Stomach (tissue), 4 donors: ENCODE measurements at regions not wholly inside any gene's neighbourhood (a gene's known extent, or its start where the extent isn't known, plus 50 kb on each side); places are given as distances from the start of the nearest gene placed in this dataset.

Experiments
- CTCF ChIP-seq, 7 experiments: fragments of 450-650 bp in 4 of 7; fragments of 200-600 bp in 3 of 7; sonication (generic) in 3 of 7; IDR thresholded peaks; one replicate each; pipeline ENCODE4 v1.5.1; 2016 to 2019; ENCODE audit warnings: antibody characterized with exemption in 7 of 7, control low read depth in 2 of 7, mild to moderate bottlenecking in 1 of 7
- EP300 ChIP-seq: sonication (generic); formaldehyde crosslinking; IDR thresholded peaks from one replicate; pipeline ENCODE4 v1.6.1; 2017; ENCODE audit warnings: antibody characterized with exemption
- POLR2A ChIP-seq, 4 donors: fragments of 450-650 bp; IDR thresholded peaks; one replicate each; pipeline ENCODE4 v1.6.1; 2016; ENCODE audit warnings: antibody characterized with exemption in 4 of 4, control low read depth in 2 of 4, mild to moderate bottlenecking in 1 of 4, moderate library complexity in 1 of 4

GRCh38 chr4:89397441-89397840, 89.8 kb upstream of the GPRIN3 start:
- no peak for TF ChIP-seq POLR2A (IDR thresholded peaks at IDR 0.05)
- no peak for TF ChIP-seq CTCF (IDR thresholded peaks at IDR 0.05)
- no peak for TF ChIP-seq EP300
